D721Med (cell line): ENCODE measurements at regions not wholly inside any gene's neighbourhood (a gene's known extent, or its start where the extent isn't known, plus 50 kb on each side); places are given as distances from the start of the nearest gene placed in this dataset.
A peak's percentile ranks its signal among the peaks of the same experiment; 100 is the strongest.
"Not testable (repeated sequence)": the region's sequence is repeated elsewhere in the genome, so short reads cannot be mapped to it uniquely, and the experiment has no call there.

Experiments
- DNase-seq: peaks from one replicate; pipeline ENCODE4 v3.0.0; 2011; ENCODE audit warnings: low spot score; ENCODE audit not compliant: insufficient read length
- FAIRE-seq: peaks from 2 replicates; lab custom pipeline; 2011; peaks lifted over from hg19 to GRCh38; lab: Jason Lieb, UNC
- TF ChIP-seq, protein P1 (sequence below): IDR thresholded peaks from 2 replicates; pipeline ENCODE4 v1.5.1; 2012; ENCODE audit warnings: mild to moderate bottlenecking, control low read depth; ENCODE audit not compliant: insufficient read depth; ENCODE audit errors: missing control alignments

DNA sequence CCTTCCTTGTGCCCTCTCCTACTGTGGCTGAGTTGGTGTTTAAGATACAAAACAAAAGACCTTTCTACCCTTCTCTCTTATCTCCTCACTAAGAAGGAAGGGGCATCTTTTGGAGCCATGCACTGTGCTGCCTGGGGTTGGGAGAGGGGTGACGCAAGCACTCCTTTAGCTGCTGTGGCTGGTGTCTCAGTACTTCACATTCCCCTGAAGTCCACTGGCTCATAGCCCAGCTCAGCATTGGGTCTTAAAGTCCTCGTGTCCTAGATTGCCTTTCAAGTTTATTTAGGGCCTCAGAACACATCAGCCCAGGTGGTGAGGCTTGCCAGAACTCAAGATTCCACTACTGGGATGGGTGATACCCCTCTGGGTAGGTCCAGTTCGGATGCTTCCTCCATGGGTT lies 325.9 kb upstream of the CYLC2 start:
- FAIRE-seq (no peak), DNase-seq (no peak)
- TF ChIP-seq, protein P1, sequence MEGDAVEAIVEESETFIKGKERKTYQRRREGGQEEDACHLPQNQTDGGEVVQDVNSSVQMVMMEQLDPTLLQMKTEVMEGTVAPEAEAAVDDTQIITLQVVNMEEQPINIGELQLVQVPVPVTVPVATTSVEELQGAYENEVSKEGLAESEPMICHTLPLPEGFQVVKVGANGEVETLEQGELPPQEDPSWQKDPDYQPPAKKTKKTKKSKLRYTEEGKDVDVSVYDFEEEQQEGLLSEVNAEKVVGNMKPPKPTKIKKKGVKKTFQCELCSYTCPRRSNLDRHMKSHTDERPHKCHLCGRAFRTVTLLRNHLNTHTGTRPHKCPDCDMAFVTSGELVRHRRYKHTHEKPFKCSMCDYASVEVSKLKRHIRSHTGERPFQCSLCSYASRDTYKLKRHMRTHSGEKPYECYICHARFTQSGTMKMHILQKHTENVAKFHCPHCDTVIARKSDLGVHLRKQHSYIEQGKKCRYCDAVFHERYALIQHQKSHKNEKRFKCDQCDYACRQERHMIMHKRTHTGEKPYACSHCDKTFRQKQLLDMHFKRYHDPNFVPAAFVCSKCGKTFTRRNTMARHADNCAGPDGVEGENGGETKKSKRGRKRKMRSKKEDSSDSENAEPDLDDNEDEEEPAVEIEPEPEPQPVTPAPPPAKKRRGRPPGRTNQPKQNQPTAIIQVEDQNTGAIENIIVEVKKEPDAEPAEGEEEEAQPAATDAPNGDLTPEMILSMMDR, result no peak

DNA sequence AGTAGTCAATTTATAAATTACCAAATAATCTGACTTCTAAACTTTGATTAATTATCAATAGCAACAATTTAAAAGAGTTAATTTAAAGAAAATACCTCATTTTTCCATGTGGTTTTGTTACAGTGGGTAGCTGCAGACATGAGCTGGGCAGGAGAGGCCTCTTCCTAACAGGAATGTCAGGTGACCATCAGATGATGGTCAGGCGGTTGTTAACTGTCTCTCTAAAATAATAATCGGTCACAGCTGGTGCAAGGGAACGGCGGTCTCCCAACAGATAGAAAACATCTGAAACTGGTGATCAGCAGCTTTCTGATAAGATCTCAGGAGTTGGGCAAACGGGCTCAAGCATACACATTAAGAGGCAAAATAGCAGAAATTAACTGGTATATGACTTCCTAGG lies 342.7 kb upstream of the CYLC2 start:
- FAIRE-seq (no peak), DNase-seq (no peak)
- TF ChIP-seq, protein P1, result no peak

DNA sequence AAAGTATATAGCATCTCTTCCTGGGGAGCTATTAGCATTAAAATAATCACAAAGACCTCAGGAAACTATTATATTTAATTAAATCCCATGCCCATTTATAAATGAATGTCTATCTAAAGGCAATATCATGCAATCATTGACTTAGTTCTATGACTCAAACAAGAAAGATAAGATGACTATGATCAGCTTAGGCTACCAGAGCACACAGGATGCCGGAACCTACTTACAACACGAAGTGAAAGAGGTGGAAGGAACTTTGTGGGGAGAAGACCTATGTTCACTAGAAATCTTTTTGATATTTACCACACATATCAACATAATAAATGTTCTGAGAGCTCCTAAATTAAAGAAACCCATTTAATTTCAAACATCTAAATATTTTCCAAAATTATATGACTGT lies 344.2 kb upstream of the CYLC2 start:
- FAIRE-seq, result no peak
- TF ChIP-seq, protein P1, result no peak
- DNase-seq, result no peak

DNA sequence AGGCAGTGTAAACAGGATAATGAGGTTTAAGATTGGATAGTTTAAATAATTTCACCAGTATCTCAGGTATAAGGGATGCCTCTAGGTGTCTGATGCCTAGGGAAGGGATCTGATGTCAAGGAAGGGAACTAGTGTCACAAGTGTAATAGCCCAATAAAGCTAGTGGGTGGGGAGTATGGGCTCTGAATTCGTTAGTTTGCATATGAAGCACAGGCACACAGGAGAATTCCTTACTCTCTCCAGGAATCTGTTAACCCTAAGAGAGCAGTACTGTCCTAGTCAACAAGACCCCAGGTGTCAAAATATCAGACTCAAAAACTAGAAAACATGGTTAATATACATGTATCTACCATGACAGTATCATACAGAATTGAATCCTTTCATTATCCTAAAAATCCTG lies 352.5 kb upstream of the CYLC2 start:
- no peak for FAIRE-seq
- TF ChIP-seq, protein P1, result no peak
- no peak for DNase-seq

DNA sequence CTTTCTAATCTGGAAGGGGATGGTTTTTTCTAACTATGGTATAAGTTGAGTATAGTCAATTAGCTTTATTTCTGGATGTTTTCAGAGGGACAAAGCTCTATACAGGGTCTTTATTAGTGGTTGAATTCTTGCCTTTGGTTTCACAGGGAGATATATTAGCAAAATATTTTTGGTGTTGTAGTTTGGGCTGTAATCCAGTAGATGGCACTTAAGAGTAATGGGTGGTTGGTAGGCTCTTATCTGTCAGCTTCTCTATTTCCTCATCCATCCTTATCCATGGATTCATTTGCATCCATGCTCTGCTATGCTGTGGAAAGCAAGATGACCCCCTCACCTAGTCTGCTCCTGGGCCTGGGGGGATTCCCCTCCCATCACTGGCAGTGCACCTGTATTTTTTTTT lies 363.6 kb upstream of the CYLC2 start:
- DNase-seq (no peak), FAIRE-seq (no peak)
- TF ChIP-seq, protein P1, result peak; percentile 13

DNA sequence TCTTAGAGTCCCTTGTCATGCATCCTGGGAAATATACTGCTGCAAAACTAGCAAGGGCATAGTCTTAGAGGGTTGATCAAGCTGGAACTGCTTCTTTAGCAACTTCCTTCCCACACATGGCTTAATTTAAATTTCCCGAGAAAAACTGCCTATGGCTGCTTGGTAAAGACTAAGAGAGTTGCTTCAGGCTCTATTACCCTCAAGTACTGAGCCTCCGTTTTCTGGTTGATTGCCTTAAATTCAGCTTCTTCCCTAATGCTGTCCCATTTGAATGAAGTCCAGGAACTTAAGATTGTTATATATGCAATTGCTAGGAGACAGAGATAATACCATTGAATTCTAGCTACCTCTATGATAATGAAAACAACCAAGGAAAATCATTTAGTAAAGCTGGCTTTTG lies 385.7 kb upstream of the CYLC2 start:
- DNase-seq (no peak), FAIRE-seq (no peak)
- TF ChIP-seq, protein P1, result no peak

DNA sequence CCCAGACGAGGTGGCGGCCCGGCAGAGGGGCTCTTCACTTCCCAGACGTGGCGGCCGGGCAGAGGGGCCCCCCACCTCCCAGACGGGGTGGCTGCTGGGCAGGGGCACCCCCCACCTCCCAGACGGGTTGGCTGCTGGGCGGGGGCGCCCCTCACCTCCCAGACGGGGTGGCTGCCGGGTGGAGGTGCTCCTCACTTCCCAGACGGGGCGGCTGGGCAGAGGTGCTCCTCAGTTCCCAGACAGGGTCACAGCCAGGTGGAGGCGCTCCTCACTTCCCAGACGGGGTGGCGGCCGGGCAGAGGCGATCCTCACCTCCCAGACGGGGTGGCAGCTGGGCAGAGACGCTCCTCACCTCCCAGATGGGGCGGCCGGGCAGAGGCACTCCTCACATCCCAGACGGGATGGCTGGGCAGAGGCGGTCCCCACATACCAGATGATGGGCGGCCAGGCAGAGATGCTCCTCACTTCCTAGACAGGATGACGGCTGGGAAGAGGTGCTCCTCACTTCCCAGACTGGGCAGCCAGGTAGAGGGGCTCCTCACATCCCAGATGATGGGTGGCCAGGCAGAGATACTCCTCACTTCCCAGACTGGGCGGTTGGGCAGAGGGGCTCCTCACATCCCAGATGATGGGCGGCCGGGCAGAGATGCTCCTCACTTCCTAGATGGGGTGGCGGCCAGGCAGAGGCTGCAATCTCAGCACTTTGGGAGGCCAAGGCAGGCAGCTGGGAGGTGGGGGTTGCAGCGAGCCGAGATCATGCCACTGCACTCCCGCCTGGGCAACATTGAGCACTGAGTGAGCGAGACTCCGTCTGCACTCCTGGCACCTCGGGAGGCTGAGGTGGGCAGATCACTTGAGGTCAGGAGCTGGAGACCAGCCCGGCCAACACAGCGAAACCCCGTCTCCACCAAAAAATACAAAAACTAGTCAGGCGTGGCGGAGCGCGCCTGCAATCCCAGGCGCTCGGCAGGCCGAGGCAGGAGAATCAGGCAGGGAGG lies 391.6 kb upstream of the CYLC2 start:
- not testable (repeated sequence) for FAIRE-seq

More for the DNA sequence above, 391.6 kb upstream of the CYLC2 start:
- DNase-seq, result not testable (repeated sequence)
